Breast epithelium (tissue), 3 donors: ENCODE measurements at regions not wholly inside any gene's neighbourhood (a gene's known extent, or its start where the extent isn't known, plus 50 kb on each side); places are given as distances from the start of the nearest gene placed in this dataset.

ENCODE experiments used
- CTCF ChIP-seq, 3 donors: fragments of 450-650 bp; IDR thresholded peaks; one replicate each; pipeline ENCODE4 v1.5.1; 2016 to 2017; ENCODE audit warnings: antibody characterized with exemption in 3 of 3, mild to moderate bottlenecking in 3 of 3, moderate library complexity in 3 of 3
- POLR2A ChIP-seq: fragments of 450-650 bp; IDR thresholded peaks from one replicate; pipeline ENCODE4 v1.6.1; 2016; ENCODE audit warnings: antibody characterized with exemption, mild to moderate bottlenecking, moderate library complexity

GRCh38 chr4:152099061-152099425 lies 338.2 kb upstream of the GATB start:
- TF ChIP-seq CTCF (IDR thresholded peaks at IDR 0.05), result no peak
- TF ChIP-seq POLR2A, result no peak
